ENCODE measurements at regions not wholly inside any gene's neighbourhood (a gene's known extent, or its start where the extent isn't known, plus 50 kb on each side); places are given as distances from the start of the nearest gene placed in this dataset.

- in situ Hi-C loops (cut with MboI; ENCODE audit: low sequenced_read_pairs) = no loop called here
- no peak overlapping the region for H3K9ac ChIP-seq (ENCODE audit: low read depth, low read length)
- no CpG with 5 or more reads among the region's 5 CpGs for WGBS, 2 experiments (ENCODE audit: extremely low coverage in 2 of 2, insufficient read length in 1 of 2)
- H4K8ac ChIP-seq (ENCODE audit: low read depth in 2 of 2, low read length in 2 of 2) = no peak overlapping the region
- no peak overlapping the region for H3K18ac ChIP-seq (ENCODE audit: low read depth, low read length)
- no peak overlapping the region for H2AK5ac ChIP-seq (ENCODE audit: low read depth, low read length)
- no peak overlapping the region for H4K5ac ChIP-seq (ENCODE audit: low read depth, low read length)
- no peak overlapping the region for H3K27ac ChIP-seq (ENCODE audit: insufficient read depth, low read length)
- H3K4me3 ChIP-seq (ENCODE audit: insufficient read depth, low read depth, low read length) = no peak overlapping the region
- H3K36me3 ChIP-seq (ENCODE audit: control insufficient read depth, insufficient read depth, low read length) = no peaks in the 10 kb centered on the region
- H2AK9ac ChIP-seq (replicated peaks; ENCODE audit: low read depth, low read length, poor library complexity) = no peak overlapping the region
- no peak for TF ChIP-seq CHD1 (IDR thresholded peaks at IDR 0.05; ENCODE audit: low read depth, low read length)
- TF ChIP-seq MAFK (IDR thresholded peaks at IDR 0.05; ENCODE audit: low read depth, low read length) = no peak
- no peak for TF ChIP-seq NFE2L2 (IDR thresholded peaks at IDR 0.05; ENCODE audit: low read depth, low read length)
- TF ChIP-seq RAD21 (IDR thresholded peaks at IDR 0.05; ENCODE audit: low read length) = no peak
- TF ChIP-seq SMC3 (IDR thresholded peaks at IDR 0.05; ENCODE audit: low read depth, low read length) = no peak
- TF ChIP-seq CEBPB (IDR thresholded peaks at IDR 0.05; ENCODE audit: low read depth, low read length) = no peak
- no peak for TF ChIP-seq RFX5 (IDR thresholded peaks at IDR 0.05; ENCODE audit: low read depth, low read length)
- no peak for TF ChIP-seq FOS (IDR thresholded peaks at IDR 0.05; ENCODE audit: low read depth, low read length)
- no peak for TF ChIP-seq RCOR1 (IDR thresholded peaks at IDR 0.05; ENCODE audit: insufficient replicate concordance, low read length)
- no peak for TF ChIP-seq ELK1 (IDR thresholded peaks at IDR 0.05; ENCODE audit: borderline replicate concordance, low read depth, low read length)
- no peak for TF ChIP-seq MXI1 (IDR thresholded peaks at IDR 0.05; ENCODE audit: borderline replicate concordance, low read depth, low read length)
- TF ChIP-seq POLR2A (IDR thresholded peaks at IDR 0.05; ENCODE audit: low read depth, low read length) = no peak
- TF ChIP-seq MAZ (IDR thresholded peaks at IDR 0.05; ENCODE audit: borderline replicate concordance, low read depth, low read length) = no peak
- no peak for TF ChIP-seq CTCF (conservative IDR thresholded peaks at IDR 0.05; ENCODE audit: low read depth, low read length)
- TF ChIP-seq BHLHE40 (IDR thresholded peaks at IDR 0.05; ENCODE audit: low read depth, low read length) = no peak
- no peak for ATAC-seq (ENCODE audit: low read depth)
- no peaks in the 10 kb centered on the region for H3K4me1 ChIP-seq (ENCODE audit: control insufficient read depth, insufficient read depth, low read length)
- BruUV-seq (replicated peaks) = no TSS peak
- H2BK5ac ChIP-seq (ENCODE audit: low read depth, low read length, poor library complexity, severe bottlenecking) = no peak overlapping the region
- no peaks in the 10 kb centered on the region for H3K9me1 ChIP-seq (ENCODE audit: insufficient read depth, low read length)
- dilution Hi-C loops (cut with HindIII; ENCODE audit: low sequenced_read_pairs, unreplicated experiment) = no loop called here
- no peak overlapping the region for H2BK15ac ChIP-seq (ENCODE audit: low read depth, low read length)
- H2BK120ac ChIP-seq (ENCODE audit: low read depth, low read length) = no peak overlapping the region
- DNase-seq = no peak
- no peak overlapping the region for H3K4me2 ChIP-seq (ENCODE audit: low read depth, low read length)
- ChIA-PET POLR2A (ENCODE audit: unreplicated experiment) (no interaction called here), CTCF (no interaction called here)
- H3K4ac ChIP-seq (ENCODE audit: low read depth, low read length) = no peak overlapping the region
- no peak overlapping the region for H4K91ac ChIP-seq (ENCODE audit: insufficient read depth, low read depth, low read length)
- intact Hi-C loops (cut with micrococcal nuclease) = no loop called here
- H3K9me3 ChIP-seq (ENCODE audit: control insufficient read depth, insufficient read depth, low read length) = peaks cover 10% of the 10 kb centered on the region
- H3K27me3 ChIP-seq (ENCODE audit: control insufficient read depth, insufficient read depth, low read length) = no peaks in the 10 kb centered on the region
- H2AFZ ChIP-seq (replicated peaks; ENCODE audit: low read length, poor library complexity) = no peak overlapping the region
- H3K79me1 ChIP-seq (ENCODE audit: low read depth in 1 of 2, low read length in 2 of 2) = no peaks in the 10 kb centered on the region
- no peak overlapping the region for H3K14ac ChIP-seq (replicated peaks; ENCODE audit: low read depth, low read length)
- H2BK20ac ChIP-seq (ENCODE audit: low read depth, low read length) = no peak overlapping the region
- H4K20me1 ChIP-seq (ENCODE audit: insufficient read depth, low read length) = no peaks in the 10 kb centered on the region
- no peak overlapping the region for H3K23ac ChIP-seq (ENCODE audit: low read depth, low read length)
- no peak overlapping the region for H3K56ac ChIP-seq (ENCODE audit: extremely low read depth, insufficient read depth, low read length)
Measured at GRCh38 chr19:30109565-30109964, 167.5 kb downstream of the URI1 start.

Measured in IMR-90 (cell line).